Stimulated activated CD4-positive, alpha-beta T cell treated with anti-CD3 and anti-CD28 coated beads, Interleukin-4, amount 100 ng/mL, for 1 hour (primary cell): ENCODE measurements at regions not wholly inside any gene's neighbourhood (a gene's known extent, or its start where the extent isn't known, plus 50 kb on each side); places are given as distances from the start of the nearest gene placed in this dataset.
"Not testable (repeated sequence)": the region's sequence is repeated elsewhere in the genome, so short reads cannot be mapped to it uniquely, and the experiment has no call there.

Source experiments
- DNase-seq: peaks from one replicate; pipeline ENCODE4 v3.0.0-alpha.2; 2020

DNA sequence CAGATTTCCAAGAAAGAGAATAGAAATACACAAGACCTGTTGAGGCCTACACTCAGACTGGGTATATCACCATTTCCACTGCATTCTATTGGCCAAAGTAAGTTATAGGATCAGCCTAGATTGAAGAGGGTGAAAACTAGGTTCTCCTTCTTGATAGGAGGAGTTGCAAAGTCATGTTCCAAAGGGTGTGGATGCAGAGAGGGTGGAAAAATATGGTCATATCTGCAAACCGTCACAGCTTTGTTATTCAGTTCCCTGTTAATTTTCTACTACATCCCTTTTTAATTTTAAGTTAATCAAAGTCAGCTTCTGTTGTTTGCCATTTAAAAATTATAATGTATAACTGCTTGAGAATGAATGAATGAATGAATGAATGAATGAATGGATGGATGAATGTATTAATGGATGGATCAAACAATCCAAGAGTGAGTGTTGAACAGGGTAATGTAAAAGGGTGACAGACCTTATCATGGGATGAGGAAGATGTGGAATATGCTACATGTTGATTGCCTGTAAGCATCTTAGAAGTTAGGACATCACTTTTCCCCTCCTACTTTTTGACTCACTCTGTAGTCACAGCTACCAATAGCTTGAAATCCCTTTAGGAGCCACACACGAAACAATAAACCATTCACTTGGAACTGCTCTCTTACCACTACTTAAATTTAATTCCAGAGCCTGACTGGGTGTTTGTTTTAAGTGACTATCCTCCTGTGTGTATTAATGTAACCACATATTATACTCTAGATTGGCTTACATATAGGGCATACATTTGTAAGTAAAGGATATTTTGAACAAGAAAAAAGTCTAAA lies 121.5 kb downstream of the CCDC34 start:
- no peak for DNase-seq

- no peak for DNase-seq
Observed at GRCh38 chr11:27239305-27239942, 123.6 kb downstream of the CCDC34 start.

- no peak for DNase-seq
Observed at GRCh38 chr11:27238811-27239210, 124.2 kb downstream of the CCDC34 start.

GRCh38 chr11:27237643-27238042 lies 125.4 kb downstream of the CCDC34 start:
- no peak for DNase-seq

- no peak for DNase-seq
Observed at GRCh38 chr11:27234961-27235360, 128.1 kb downstream of the CCDC34 start.

DNA sequence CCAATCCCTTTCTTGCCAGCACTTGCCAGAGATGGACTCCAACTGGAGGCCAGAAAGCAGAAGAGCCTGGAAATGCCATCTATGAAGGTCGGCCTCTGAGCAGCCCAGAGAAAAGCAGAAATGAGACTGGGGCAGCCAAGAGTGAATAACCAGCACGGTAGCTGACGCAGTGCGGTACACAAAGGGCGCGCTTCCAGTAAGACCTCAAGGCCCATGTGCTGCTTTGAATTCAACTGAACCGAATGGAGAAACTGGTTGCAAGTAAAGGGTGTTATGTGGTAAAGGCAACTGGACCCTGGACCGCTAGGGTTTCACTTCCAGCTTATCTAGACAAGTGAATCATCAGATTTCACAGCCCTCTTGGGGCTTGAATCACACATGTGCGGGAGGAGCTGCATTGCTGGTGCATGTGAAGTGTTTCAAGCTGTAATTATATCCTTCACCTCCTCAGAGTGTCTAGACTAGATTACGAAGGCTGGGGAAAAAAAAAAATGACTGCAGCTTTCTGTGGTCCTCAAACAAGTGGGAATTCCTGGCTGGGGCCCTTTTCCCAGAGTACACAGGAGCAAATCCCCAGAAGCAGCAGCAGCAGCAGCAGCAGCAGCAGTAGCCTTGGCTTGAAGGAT lies 128.9 kb downstream of the CCDC34 start:
- DNase-seq = no peak

DNA sequence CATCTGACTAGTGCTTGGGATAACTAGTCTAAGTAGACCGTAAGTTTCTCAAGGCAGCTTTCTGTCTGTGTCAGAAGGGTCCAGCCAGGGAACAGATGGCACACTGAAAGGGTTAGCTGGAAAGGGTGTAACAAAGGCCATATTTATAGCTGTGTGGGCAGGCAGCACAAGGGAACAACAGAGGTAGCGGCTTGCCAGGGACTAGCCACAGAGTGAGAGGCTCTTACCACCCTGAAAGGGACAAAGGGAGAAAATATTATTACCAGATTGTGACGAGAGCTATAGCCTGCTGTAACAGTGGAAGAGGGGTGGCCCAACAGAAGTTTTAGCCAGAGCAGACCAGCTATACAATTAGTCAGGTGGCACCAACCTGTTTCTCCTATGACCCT lies 129.4 kb downstream of the CCDC34 start:
- no peak for DNase-seq

GRCh38 chr11:27231530-27231929 lies 131.5 kb downstream of the CCDC34 start:
- no peak for DNase-seq

DNA sequence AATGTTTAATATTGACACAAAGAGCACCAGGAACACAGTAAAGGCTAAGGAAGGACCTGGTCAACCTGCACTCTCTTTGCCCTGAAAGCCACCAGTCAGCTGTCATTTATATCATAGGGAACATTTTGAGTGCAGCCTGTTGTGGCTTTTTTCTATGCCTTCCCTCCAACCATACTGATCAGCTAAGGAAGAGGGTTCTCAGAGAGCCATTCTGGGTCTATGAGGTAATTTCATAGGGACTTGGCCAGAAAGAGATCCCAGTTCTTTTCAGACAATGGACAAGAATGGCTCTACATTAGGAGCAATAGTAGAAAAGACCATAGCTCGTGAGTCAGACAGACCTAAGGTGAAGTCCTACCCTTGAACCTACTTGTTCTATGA lies 132.8 kb downstream of the CCDC34 start:
- no peak for DNase-seq

DNA sequence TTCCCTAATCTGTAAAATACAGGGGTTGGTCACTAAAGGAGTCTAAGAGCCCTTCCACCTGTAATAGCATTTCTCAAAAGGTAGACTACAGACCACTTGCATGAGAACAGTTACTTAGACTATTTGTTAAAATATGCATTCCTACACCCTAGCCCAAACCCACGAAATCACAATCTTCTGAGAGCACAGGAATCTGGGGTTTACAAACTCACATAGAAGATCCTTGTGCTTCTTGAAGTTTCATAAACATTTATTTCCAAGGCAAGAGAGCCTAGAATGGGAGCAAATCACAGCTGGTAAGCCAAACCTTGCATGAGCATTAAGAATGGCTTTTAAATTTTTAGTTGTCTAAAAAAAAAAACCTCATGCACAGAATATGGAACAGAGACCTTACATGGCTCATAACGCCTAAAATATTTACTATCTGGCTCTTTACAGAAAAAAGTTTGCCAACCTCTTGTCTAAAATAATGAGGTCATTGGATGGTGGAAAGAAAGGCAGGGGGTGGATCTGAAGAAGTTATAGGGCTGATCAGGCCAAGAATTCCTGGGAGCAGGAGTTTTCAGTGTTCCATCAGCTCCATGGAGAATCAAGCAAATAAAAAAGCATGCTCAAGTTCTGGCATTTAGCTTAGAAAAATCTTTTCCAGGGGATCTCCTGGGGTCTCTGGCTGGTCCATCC lies 133.4 kb downstream of the CCDC34 start:
- no peak for DNase-seq

- DNase-seq = no peak
Observed at GRCh38 chr11:27228906-27229290, 134.1 kb downstream of the CCDC34 start.

GRCh38 chr11:27228232-27228905 lies 134.6 kb downstream of the CCDC34 start:
- DNase-seq = no peak

- no peak for DNase-seq
Observed at GRCh38 chr11:27227736-27228135, 135.3 kb downstream of the CCDC34 start.

DNA sequence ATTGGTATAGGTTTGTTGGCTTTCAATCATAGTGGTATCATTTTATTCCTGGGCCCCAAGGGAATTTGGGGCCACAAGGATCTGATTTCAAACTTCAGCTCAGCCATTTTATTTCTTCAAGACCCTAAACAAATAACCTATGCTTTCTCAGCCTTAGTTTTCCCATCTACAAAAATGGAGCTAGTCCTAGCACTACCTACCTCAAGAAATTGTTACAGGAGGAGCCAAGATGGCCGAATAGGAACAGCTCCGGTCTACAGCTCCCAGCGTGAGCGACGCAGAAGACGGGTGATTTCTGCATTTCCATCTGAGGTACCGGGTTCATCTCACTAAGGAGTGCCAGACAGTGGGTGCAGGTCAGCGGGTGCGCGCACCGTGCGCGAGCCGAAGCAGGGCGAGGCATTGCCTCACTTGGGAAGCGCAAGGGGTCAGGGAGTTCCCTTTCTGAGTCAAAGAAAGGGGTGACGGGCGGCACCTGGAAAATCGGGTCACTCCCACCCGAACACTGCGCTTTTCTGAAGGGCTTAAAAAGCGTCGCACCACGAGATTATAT lies 143.5 kb downstream of the CCDC34 start:
- not testable (repeated sequence) for DNase-seq

DNA sequence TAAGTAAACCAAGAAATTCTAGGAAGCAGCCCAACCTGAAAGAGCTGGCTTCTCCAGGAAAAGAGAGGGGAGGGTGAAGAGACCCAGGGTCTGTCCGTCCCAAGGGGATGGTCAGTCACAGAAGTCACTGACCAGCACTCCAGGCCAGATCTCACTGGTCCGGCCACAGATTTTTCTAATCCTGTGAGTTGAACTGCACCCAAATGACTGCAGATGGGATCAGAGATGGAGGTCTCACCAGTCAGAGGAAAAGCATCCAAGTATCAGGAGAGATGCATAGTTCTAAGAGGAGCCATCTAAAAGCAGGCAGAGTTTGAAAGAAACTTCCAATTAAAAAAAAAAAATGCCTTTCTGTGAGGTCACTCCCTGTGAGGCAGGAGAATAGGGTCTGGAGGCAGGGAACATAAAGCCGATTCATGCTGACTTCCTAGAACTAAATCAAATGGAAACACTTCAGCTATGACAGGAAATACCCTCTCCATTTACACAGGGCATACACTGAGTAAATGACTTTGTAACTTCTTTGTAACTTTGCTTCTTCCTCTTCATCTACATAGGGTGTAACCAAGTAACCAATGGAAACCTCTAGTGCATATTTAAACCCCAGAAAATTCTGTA lies 144.5 kb downstream of the CCDC34 start:
- DNase-seq = no peak

DNA sequence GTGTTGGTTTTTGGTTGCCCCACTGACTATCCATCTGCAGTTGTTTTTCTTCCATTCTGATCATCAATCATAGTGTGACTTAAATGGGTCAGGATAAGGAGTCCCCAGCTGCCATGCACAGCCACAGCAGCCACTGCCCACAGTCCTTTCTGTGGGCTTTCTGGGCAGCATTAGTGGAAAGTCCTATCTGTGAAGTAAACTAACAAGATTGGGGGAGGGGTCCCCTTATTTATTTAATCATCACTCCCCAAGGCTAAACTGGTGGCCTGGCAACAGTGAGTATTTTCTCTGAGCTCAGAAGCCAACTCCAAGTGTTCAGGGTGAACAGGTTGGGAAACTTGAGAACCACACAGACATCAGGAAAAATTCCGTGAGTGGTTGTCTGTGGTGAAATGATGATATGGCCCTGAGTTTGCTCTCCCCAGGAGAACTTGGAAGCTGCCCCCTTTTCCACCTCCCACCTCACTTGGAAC lies 145.0 kb downstream of the CCDC34 start:
- no peak for DNase-seq

DNA sequence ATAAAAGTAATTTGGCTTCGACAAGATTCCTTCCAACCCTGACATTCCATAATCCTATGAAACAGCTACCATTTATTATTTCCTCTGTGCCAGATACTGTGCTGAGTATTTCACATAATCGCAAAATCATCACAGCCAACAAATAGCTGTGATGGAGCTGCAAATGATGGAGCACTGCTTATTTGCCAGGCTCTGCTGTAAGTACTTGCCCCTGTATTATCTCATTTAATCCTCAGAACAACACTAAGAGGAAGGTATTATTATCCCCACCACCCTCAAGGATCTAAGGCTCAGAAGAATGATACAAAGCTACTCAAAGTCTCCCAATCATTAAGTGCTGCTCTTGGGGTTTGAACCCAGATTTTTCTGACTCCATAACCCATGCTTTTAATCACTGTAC lies 145.5 kb downstream of the CCDC34 start:
- DNase-seq = no peak

DNA sequence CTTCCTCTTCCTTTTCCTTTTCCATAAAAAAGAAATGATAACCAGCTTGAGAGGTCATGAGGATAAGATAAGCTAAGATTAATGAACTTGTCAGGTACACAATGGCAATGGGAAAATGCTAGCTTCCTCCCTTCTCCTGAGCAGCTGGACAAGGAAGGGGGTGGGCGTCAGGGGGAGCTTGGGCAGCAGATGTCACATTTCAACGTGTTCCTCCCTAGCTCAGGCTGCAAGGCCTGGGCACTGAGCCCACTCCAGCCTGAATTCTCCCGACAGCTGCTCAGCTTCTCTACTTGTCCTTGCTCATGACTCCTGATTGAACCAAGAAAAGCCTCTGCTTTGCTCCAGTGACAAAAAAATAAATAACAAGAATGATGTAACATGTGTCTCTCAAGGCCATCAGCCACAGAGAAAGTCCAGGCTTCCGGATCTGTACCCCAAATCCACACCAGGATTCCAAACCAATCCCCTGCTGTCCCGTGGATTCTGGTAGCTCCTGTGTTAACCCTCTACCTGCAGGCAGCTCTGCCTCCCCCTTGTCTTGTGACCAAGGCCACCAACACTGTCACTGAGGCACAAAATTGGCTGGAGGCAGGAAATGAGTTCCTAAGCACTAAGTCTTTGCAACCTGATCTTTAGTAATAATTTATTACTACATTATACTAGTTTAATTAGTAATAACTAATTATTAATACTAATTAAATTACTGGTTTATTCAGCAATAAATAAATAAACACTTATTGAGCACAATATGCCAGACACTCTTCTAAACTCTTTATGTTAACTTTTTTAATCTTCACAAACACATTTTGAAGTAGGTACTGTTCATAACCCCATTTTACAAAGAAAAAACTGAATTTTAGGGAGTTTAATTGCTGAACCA lies 146.5 kb downstream of the CCDC34 start:
- DNase-seq = no peak

DNA sequence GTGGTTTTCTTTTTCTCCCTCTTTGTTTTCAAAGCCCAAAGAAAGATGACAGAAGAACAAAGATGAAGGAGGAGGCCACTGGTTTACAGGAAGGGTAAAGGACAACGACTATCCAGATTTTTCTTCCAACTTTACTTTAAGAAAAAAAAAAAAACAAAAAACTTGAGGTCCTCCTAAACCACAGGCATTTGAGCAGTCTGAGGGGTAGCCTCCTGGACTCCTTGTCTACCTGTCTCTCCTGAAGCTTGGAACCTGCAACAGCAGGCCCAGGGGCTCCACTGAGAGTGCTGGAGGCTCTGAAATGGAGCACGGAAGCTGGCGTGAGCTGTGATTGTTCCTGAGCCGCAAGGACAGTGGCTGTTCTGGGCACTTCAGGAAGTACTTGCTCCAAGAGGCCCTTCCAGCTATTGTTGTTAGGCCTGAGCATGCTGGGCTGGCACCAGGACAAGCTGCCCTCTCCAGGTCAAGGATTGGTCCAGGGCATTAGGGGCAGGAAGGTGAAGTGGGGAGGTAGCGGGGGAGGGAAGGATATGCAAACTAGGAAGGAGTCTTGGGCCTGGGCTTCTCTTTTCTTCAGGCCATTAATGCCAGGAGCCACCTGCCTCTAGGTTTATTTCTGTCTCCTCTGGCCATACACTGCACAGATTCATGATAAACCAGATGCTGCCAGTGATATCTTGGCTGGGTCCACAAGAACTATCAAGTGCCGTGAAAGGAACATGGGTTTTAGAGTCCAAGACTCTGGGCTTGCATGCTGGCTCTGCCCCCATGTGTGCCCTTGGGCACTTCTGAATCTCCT lies 147.3 kb downstream of the CCDC34 start:
- DNase-seq = no peak

- no peak for DNase-seq
Observed at GRCh38 chr11:27214713-27215112, 148.3 kb downstream of the CCDC34 start.
